GM12873 (cell line): ENCODE measurements at regions not wholly inside any gene's neighbourhood (a gene's known extent, or its start where the extent isn't known, plus 50 kb on each side); places are given as distances from the start of the nearest gene placed in this dataset.

Source experiments
- CTCF ChIP-seq: IDR thresholded peaks from 2 replicates; pipeline ENCODE4 v1.5.1; 2012; ENCODE audit warnings: low read depth, mild to moderate bottlenecking, moderate library complexity, low read length, control low read depth; ENCODE audit not compliant: insufficient read depth; ENCODE audit errors: missing control alignments

- TF ChIP-seq CTCF = no peak
Measured at GRCh38 chr12:91320999-91321398, 138.4 kb upstream of the DCN start.

- TF ChIP-seq CTCF = no peak
Measured at GRCh38 chr12:91319071-91319760, 136.6 kb upstream of the DCN start.

- no peak for TF ChIP-seq CTCF
Measured at GRCh38 chr12:91317306-91317705, 134.7 kb upstream of the DCN start.

- TF ChIP-seq CTCF = no peak
Measured at GRCh38 chr12:91316907-91317269, 134.3 kb upstream of the DCN start.

GRCh38 chr12:91316161-91316906 is 133.7 kb upstream of the DCN start:
- no peak for TF ChIP-seq CTCF

GRCh38 chr12:91311081-91311480 is 128.5 kb upstream of the DCN start:
- TF ChIP-seq CTCF = no peak

GRCh38 chr12:91309450-91309849 is 126.8 kb upstream of the DCN start:
- TF ChIP-seq CTCF = no peak
